Right ventricle myocardium superior (tissue), 1 donor: ENCODE measurements at regions not wholly inside any gene's neighbourhood (a gene's known extent, or its start where the extent isn't known, plus 50 kb on each side); places are given as distances from the start of the nearest gene placed in this dataset.
A peak's percentile ranks its signal among the peaks of the same experiment; 100 is the strongest.

Experiments used
- ATAC-seq: fragments of 200-7000 bp; cut with Tn5 transposase; one replicate; pipeline ENCODE4 v1.9.1; 2020; ENCODE audit warnings: mild to moderate bottlenecking; ENCODE audit not compliant: poor library complexity
- DNase-seq: peaks from one replicate; pipeline ENCODE4 v3.0.0-alpha.2; 2020
- intact Hi-C: fragments of 100-400 bp; cut with DNase I; formaldehyde crosslinking; loops from one replicate; pipeline ENCODE4 v1.11.2; 2022
- donor health status: DM: no; HTN: yes; CAD: no; lungs with severe emphysema.

- intact Hi-C loops: loop anchor here (10.0 kb wide), 1 partner anchor 1289 kb away; no protein-coding TSS in a partner anchor
- ATAC-seq: no peak
- no peak for DNase-seq
These were observed 160.7 kb downstream of the DHX15 start for GRCh38 chr4:24423670-24424069.

GRCh38 chr4:24422644-24423043 lies 161.7 kb downstream of the DHX15 start:
- intact Hi-C loops: loop anchor here (10.0 kb wide), 1 partner anchor 1288 kb away; no protein-coding TSS in a partner anchor
- DNase-seq: no peak
- no peak for ATAC-seq

- ATAC-seq: peak; percentile 90
- DNase-seq: peak; percentile 87
- intact Hi-C loops: loop anchor here (10.0 kb wide), 1 partner anchor 1285 kb away; no protein-coding TSS in a partner anchor
These were observed 164.9 kb downstream of the DHX15 start for GRCh38 chr4:24419181-24420034.

GRCh38 chr4:24417206-24417605 lies 167.1 kb downstream of the DHX15 start:
- intact Hi-C loops: no loop called here

GRCh38 chr4:24416293-24416692 lies 168.1 kb downstream of the DHX15 start:
- ATAC-seq: peak; percentile 62
- intact Hi-C loops: no loop called here
- no peak for DNase-seq

More at GRCh38 chr4:24417206-24417605, 167.1 kb downstream of the DHX15 start:
- DNase-seq (no peak), ATAC-seq (no peak)

GRCh38 chr4:24413311-24413784 lies 171.0 kb downstream of the DHX15 start:
- DNase-seq: no peak
- intact Hi-C loops: no loop called here
- no peak for ATAC-seq

GRCh38 chr4:24411806-24412205 lies 172.5 kb downstream of the DHX15 start:
- ATAC-seq (no peak), DNase-seq (no peak)
- intact Hi-C loops: no loop called here

GRCh38 chr4:24411299-24411698 lies 173.1 kb downstream of the DHX15 start:
- ATAC-seq: no peak
- intact Hi-C loops: no loop called here
- no peak for DNase-seq

- ATAC-seq (no peak), DNase-seq (no peak)
- intact Hi-C loops: no loop called here
These were observed 175.7 kb downstream of the DHX15 start for GRCh38 chr4:24408640-24409039.

- DNase-seq (no peak), ATAC-seq (no peak)
- intact Hi-C loops: no loop called here
These were observed 178.4 kb downstream of the DHX15 start for GRCh38 chr4:24405926-24406325.

GRCh38 chr4:24405341-24405740 lies 179.0 kb downstream of the DHX15 start:
- DNase-seq (no peak), ATAC-seq (no peak)
- intact Hi-C loops: no loop called here

GRCh38 chr4:24404281-24404680 lies 180.1 kb downstream of the DHX15 start:
- intact Hi-C loops: no loop called here
- no peak for DNase-seq

GRCh38 chr4:24403265-24403664 lies 181.1 kb downstream of the DHX15 start:
- intact Hi-C loops: no loop called here
- DNase-seq: no peak
- no peak for ATAC-seq

More at GRCh38 chr4:24404281-24404680, 180.1 kb downstream of the DHX15 start:
- ATAC-seq: no peak

- intact Hi-C loops: no loop called here
- ATAC-seq: no peak
- no peak for DNase-seq
These were observed 183.8 kb downstream of the DHX15 start for GRCh38 chr4:24400537-24400936.

- no peak for DNase-seq
- no peak for ATAC-seq
- intact Hi-C loops: no loop called here
These were observed 187.4 kb downstream of the DHX15 start for GRCh38 chr4:24396988-24397387.

- ATAC-seq (no peak), DNase-seq (no peak)
- intact Hi-C loops: no loop called here
These were observed 188.4 kb downstream of the DHX15 start for GRCh38 chr4:24395937-24396336.

GRCh38 chr4:24394041-24394440 lies 190.3 kb downstream of the DHX15 start:
- intact Hi-C loops: no loop called here
- DNase-seq (no peak), ATAC-seq (no peak)

- no peak for ATAC-seq
- DNase-seq: no peak
- intact Hi-C loops: no loop called here
These were observed 191.7 kb downstream of the DHX15 start for GRCh38 chr4:24392613-24393012.

- DNase-seq (no peak), ATAC-seq (no peak)
- intact Hi-C loops: no loop called here
These were observed 202.0 kb downstream of the DHX15 start for GRCh38 chr4:24382381-24382780.

- DNase-seq: no peak
- intact Hi-C loops: no loop called here
These were observed 203.2 kb downstream of the DHX15 start for GRCh38 chr4:24380957-24381665.

More at GRCh38 chr4:24380957-24381665, 203.2 kb downstream of the DHX15 start:
- ATAC-seq: no peak
